Heart left ventricle (tissue), 16 donors: ENCODE measurements at regions not wholly inside any gene's neighbourhood (a gene's known extent, or its start where the extent isn't known, plus 50 kb on each side); places are given as distances from the start of the nearest gene placed in this dataset.
A peak's percentile ranks its signal among the peaks of the same experiment; 100 is the strongest.

Experiments used
- ATAC-seq, 4 donors: fragments of 200-7000 bp; cut with Tn5 transposase; one replicate each; pipeline ENCODE4 v1.9.1; 2020 to 2022; ENCODE audit warnings: moderate library complexity in 4 of 4, mild to moderate bottlenecking in 3 of 4, moderate number of reproducible peaks in 1 of 4
- DNase-seq, 5 donors: peaks; one replicate each; pipeline ENCODE4 v3.0.0-alpha.2; 2020
- H3K27ac ChIP-seq, 12 donors: fragments of 200-600 bp; sonication (generic) in 4 of 12; one replicate each; pipeline versions ENCODE4 v1.5.0 to v1.8.0; 2016 to 2022; ENCODE audit warnings: mild to moderate bottlenecking in 2 of 12
- H3K27me3 ChIP-seq, 9 donors: fragments of 200-600 bp; sonication (generic) in 2 of 9; one replicate each; pipeline versions ENCODE4 v1.5.1 to v1.8.0; 2016 to 2022; ENCODE audit warnings: mild to moderate bottlenecking in 3 of 9
- H3K36me3 ChIP-seq, 9 donors: fragments of 200-600 bp; sonication (generic) in 2 of 9; one replicate each; pipeline versions ENCODE4 v1.5.0 to v1.8.0; 2018 to 2022; ENCODE audit warnings: mild to moderate bottlenecking in 2 of 9
- H3K4me1 ChIP-seq, 12 donors: fragments of 200-600 bp; sonication (generic) in 4 of 12; one replicate each; pipeline versions ENCODE4 v1.5.0 to v1.8.0; 2016 to 2022; ENCODE audit warnings: mild to moderate bottlenecking in 3 of 12
- H3K4me3 ChIP-seq, 12 donors: fragments of 200-600 bp; sonication (generic) in 4 of 12; one replicate each; pipeline versions ENCODE4 v1.5.0 to v1.8.0; 2017 to 2022; ENCODE audit warnings: mild to moderate bottlenecking in 9 of 12, moderate library complexity in 4 of 12
- H3K9me3 ChIP-seq, 12 donors: fragments of 200-600 bp; sonication (generic) in 4 of 12; one replicate each; pipeline versions ENCODE4 v1.5.0 to v1.8.0; 2016 to 2022; ENCODE audit warnings: mild to moderate bottlenecking in 1 of 12
- CTCF ChIP-seq, 12 donors: fragments of 200-600 bp; sonication (generic) in 4 of 12; IDR thresholded peaks; one replicate each; pipeline versions ENCODE4 v1.5.0 to v1.8.0; 2018 to 2022; ENCODE audit warnings: antibody characterized with exemption in 12 of 12, mild to moderate bottlenecking in 5 of 12
- POLR2A ChIP-seq, 2 donors: fragments of 450-650 bp; IDR thresholded peaks; one replicate each; pipeline ENCODE4 v1.6.1; 2017; ENCODE audit warnings: antibody characterized with exemption in 2 of 2, mild to moderate bottlenecking in 2 of 2, moderate library complexity in 2 of 2
- WGBS, 4 donors: extraction: QIAGEN DNeasy Blood & Tissue Kit in 2 of 4; methylation state at CpG; one replicate each; pipeline versions ENCODE4 v1.1.5 to v1.1.7; 2013 to 2018; 5-methylcytosine and 5-hydroxymethylcytosine counted together
- intact Hi-C, 10 donors: fragments of 100-400 bp; cut with DNase I; formaldehyde crosslinking; loops; one replicate each; pipeline versions ENCODE4 v1.11.1 to v1.14.2; 2022
- donor health status: ischemic (EF 13 %, LVEDD 7.1; RV severe dilation, severe dysfunction).
- donor health status: healthy with polysubstance abuse.
- donor health status: DM: no; HTN: yes; CAD: no.
- donor health status: DM: no; HTN: no; CAD: no.
- donor health status: ischemic (EF 25% LVEDD 6.9; RV normal size, moderate dysfunction).
- donor health status: ischemic (EF 25% LVEDD 5.7; RV mildly dilated, moderate dysfunction).
- donor health status: healthy.
- donor health status: DM: yes; HTN: yes; CAD: no.
- donor health status: ischemic (EF 35%, LVEDD 5.7; RV mildly dilated, moderate dysfunction).
- donor health status: nonischemic (EF 11% LVEDD 7.7; RV severe dilation, severe dysfunction).
- donor health status: DM: yes; HTN: yes; CAD: no.
- donor health status: PGD.
- donor health status: ischemic (EF 29% LVEDD 5.4; RV normal size, mild dysfunction).
- donor health status: nonischemic (EF 23%, LVEDD 6.1; RV moderate dilation, normal function).

- ATAC-seq (no peak), DNase-seq (no peak)
- Histone ChIP-seq H3K27me3 (no peaks in the 10 kb centered on the region), H3K9me3 (peaks cover 0 to 5% (median 0%) of the 10 kb centered on the region in 12 donors), H3K36me3 (no peaks in the 10 kb centered on the region), H3K4me3 (no peak overlapping the region), H3K4me1 (peaks cover 0 to 35% (median 0%) of the 10 kb centered on the region in 12 donors), H3K27ac (no peak overlapping the region)
- intact Hi-C loops = loop anchor here in 1 of 10 donors (5.0 kb wide), 1 partner anchor 791 kb away; no protein-coding TSS in a partner anchor
- no peak for TF ChIP-seq POLR2A (IDR thresholded peaks at IDR 0.05)
- no peak for TF ChIP-seq CTCF (IDR thresholded peaks at IDR 0.05)
- 93 to 94% (median 94%) methylated on average over 4 of the region's 4 CpGs for WGBS, 4 donors
These were observed 99.1 kb downstream of the MAF start for GRCh38 chr16:79501446-79501845.

GRCh38 chr16:79500866-79501265 lies 99.7 kb downstream of the MAF start:
- intact Hi-C loops = loop anchor here in 1 of 10 donors (5.0 kb wide), 1 partner anchor 791 kb away; no protein-coding TSS in a partner anchor
- DNase-seq (no peak), ATAC-seq (no peak)
- Histone ChIP-seq H3K4me3 (no peak overlapping the region), H3K27ac (no peak overlapping the region), H3K4me1 (peaks cover 0 to 33% (median 0%) of the 10 kb centered on the region in 12 donors), H3K27me3 (no peaks in the 10 kb centered on the region), H3K36me3 (no peaks in the 10 kb centered on the region), H3K9me3 (peaks cover 0 to 7% (median 0%) of the 10 kb centered on the region in 12 donors)
- TF ChIP-seq POLR2A (IDR thresholded peaks at IDR 0.05) (no peak), CTCF (IDR thresholded peaks at IDR 0.05) (no peak)
- 92 to 97% (median 94%) methylated on average over 2 of the region's 2 CpGs for WGBS, 4 donors

- TF ChIP-seq CTCF (IDR thresholded peaks at IDR 0.05) = no peak
- no peak for TF ChIP-seq POLR2A (IDR thresholded peaks at IDR 0.05)
- intact Hi-C loops = loop anchor here in 1 of 10 donors (5.0 kb wide), 1 partner anchor 792 kb away; no protein-coding TSS in a partner anchor
These were observed 100.3 kb downstream of the MAF start for GRCh38 chr16:79500286-79500685.

GRCh38 chr16:79498928-79499327 lies 101.6 kb downstream of the MAF start:
- Histone ChIP-seq H3K27ac (no peak overlapping the region), H3K4me3 (no peak overlapping the region), H3K4me1 (peaks cover 0 to 20% (median 0%) of the 10 kb centered on the region in 12 donors), H3K36me3 (no peaks in the 10 kb centered on the region), H3K9me3 (peaks cover 0 to 10% (median 0%) of the 10 kb centered on the region in 12 donors), H3K27me3 (no peaks in the 10 kb centered on the region)
- WGBS, 4 donors = 68 to 82% (median 71%) methylated on average over 1 of the region's 1 CpG
- no peak for DNase-seq
- TF ChIP-seq POLR2A (IDR thresholded peaks at IDR 0.05) (no peak), CTCF (IDR thresholded peaks at IDR 0.05) (no peak)
- intact Hi-C loops = no loop called here
- ATAC-seq = no peak

More at GRCh38 chr16:79500286-79500685, 100.3 kb downstream of the MAF start:
- peak in 1 of 4 donors; percentile 33 for ATAC-seq
- Histone ChIP-seq H3K27ac (no peak overlapping the region), H3K36me3 (no peaks in the 10 kb centered on the region), H3K4me1 (peaks cover 0 to 27% (median 0%) of the 10 kb centered on the region in 12 donors), H3K4me3 (no peak overlapping the region), H3K9me3 (peaks cover 0 to 10% (median 0%) of the 10 kb centered on the region in 12 donors), H3K27me3 (no peaks in the 10 kb centered on the region)
- 66 to 95% (median 82%) methylated on average over 2 of the region's 2 CpGs for WGBS, 4 donors
- DNase-seq = no peak
